H9 (cell line): ENCODE measurements at regions not wholly inside any gene's neighbourhood (a gene's known extent, or its start where the extent isn't known, plus 50 kb on each side); places are given as distances from the start of the nearest gene placed in this dataset.
"Not testable (repeated sequence)": the region's sequence is repeated elsewhere in the genome, so short reads cannot be mapped to it uniquely, and the experiment has no call there.

Source experiments
- DNase-seq: peaks from one replicate; pipeline ENCODE4 v3.0.0-alpha.2; 2017
- H2AFZ ChIP-seq: one replicate; pipeline ENCODE4 v1.6.1; 2013; ENCODE audit warnings: mild to moderate bottlenecking, low read length, control low read depth, moderate library complexity
- H2AK5ac ChIP-seq: 2 replicates; pipeline ENCODE4 v1.6.1; 2013; ENCODE audit warnings: low read length, control low read depth, mixed read lengths; ENCODE audit not compliant: insufficient read length
- H2BK120ac ChIP-seq: one replicate; pipeline ENCODE4 v1.6.1; 2013; ENCODE audit warnings: low read depth, mild to moderate bottlenecking, low read length, control low read depth, inconsistent platforms; ENCODE audit not compliant: poor library complexity, severe bottlenecking
- H2BK12ac ChIP-seq: 2 replicates; pipeline ENCODE4 v1.6.1; 2013; ENCODE audit warnings: low read length, control low read depth, mixed read lengths, low read depth; ENCODE audit not compliant: insufficient read length
- H2BK15ac ChIP-seq: 2 replicates; pipeline ENCODE4 v1.6.1; 2013; ENCODE audit warnings: low read depth, low read length, control low read depth
- H2BK20ac ChIP-seq: one replicate; pipeline ENCODE4 v1.6.1; 2013; ENCODE audit warnings: low read depth, mild to moderate bottlenecking, low read length, control low read depth, inconsistent platforms; ENCODE audit not compliant: poor library complexity, severe bottlenecking
- H2BK5ac ChIP-seq: 2 replicates; pipeline ENCODE4 v1.6.1; 2013; ENCODE audit warnings: low read length, control low read depth, mixed read lengths; ENCODE audit not compliant: insufficient read length
- H3K14ac ChIP-seq: 2 replicates; pipeline ENCODE4 v1.6.1; 2013; ENCODE audit warnings: low read length, control low read depth; ENCODE audit not compliant: insufficient read depth
- H3K18ac ChIP-seq: 2 replicates; pipeline ENCODE4 v1.6.1; 2013; ENCODE audit warnings: low read depth, mild to moderate bottlenecking, mixed read lengths, low read length, control low read depth; ENCODE audit not compliant: insufficient read length
- H3K23ac ChIP-seq: 2 replicates; pipeline ENCODE4 v1.6.1; 2013; ENCODE audit warnings: low read length, control low read depth, mixed read lengths, low read depth; ENCODE audit not compliant: insufficient read length
- H3K23me2 ChIP-seq: 2 replicates; pipeline ENCODE4 v1.6.1; 2013; ENCODE audit warnings: low read depth, mild to moderate bottlenecking, mixed read lengths, low read length, control low read depth; ENCODE audit not compliant: insufficient read length, poor library complexity, severe bottlenecking
- H3K27ac ChIP-seq: 2 replicates; pipeline ENCODE4 v1.5.1; 2013; ENCODE audit warnings: low read length, control low read depth, mixed read lengths, low read depth; ENCODE audit not compliant: insufficient read length
- H3K27me3 ChIP-seq: 2 replicates; pipeline ENCODE4 v1.6.1; 2013; ENCODE audit warnings: low read length, control low read depth, inconsistent platforms; ENCODE audit not compliant: insufficient read depth
- H3K4ac ChIP-seq: 2 replicates; pipeline ENCODE4 v1.6.1; 2013; ENCODE audit warnings: low read depth, mild to moderate bottlenecking, control low read depth, inconsistent platforms, low read length, moderate library complexity
- H3K4me1 ChIP-seq: 2 replicates; pipeline ENCODE4 v1.6.1; 2013; ENCODE audit warnings: low read length, control low read depth, inconsistent platforms; ENCODE audit not compliant: insufficient read depth
- H3K4me2 ChIP-seq: 2 replicates; pipeline ENCODE4 v1.6.1; 2013; ENCODE audit warnings: low read length, control low read depth, mixed read lengths; ENCODE audit not compliant: insufficient read length, insufficient read depth
- H3K56ac ChIP-seq: 2 replicates; pipeline ENCODE4 v1.6.1; 2013; ENCODE audit warnings: low read depth, mild to moderate bottlenecking, mixed read lengths, low read length, control low read depth; ENCODE audit not compliant: insufficient read length
- H3K79me1 ChIP-seq: 2 replicates; pipeline ENCODE4 v1.6.1; 2013; ENCODE audit warnings: low read depth, mild to moderate bottlenecking, moderate library complexity, low read length, control low read depth, inconsistent platforms; ENCODE audit not compliant: insufficient read depth, poor library complexity, severe bottlenecking
- H3K79me2 ChIP-seq: 2 replicates; pipeline ENCODE4 v1.6.1; 2013; ENCODE audit warnings: low read length, control low read depth, inconsistent platforms; ENCODE audit not compliant: insufficient read depth
- H3K9ac ChIP-seq: 2 replicates; pipeline ENCODE4 v1.6.1; 2013; ENCODE audit warnings: low read length, control low read depth, mixed read lengths; ENCODE audit not compliant: insufficient read length; ENCODE audit errors: extremely low read depth
- H3K9me3 ChIP-seq: one replicate; pipeline ENCODE4 v1.6.1; 2013; ENCODE audit warnings: low read depth, low read length, inconsistent platforms; ENCODE audit not compliant: control insufficient read depth
- H3T11ph ChIP-seq: one replicate; pipeline ENCODE4 v1.6.1; 2013; ENCODE audit warnings: mild to moderate bottlenecking, low read length, control low read depth, inconsistent platforms
- H4K20me1 ChIP-seq: one replicate; pipeline ENCODE4 v1.6.1; 2013; ENCODE audit not compliant: control insufficient read depth, insufficient read length, insufficient read depth
- H4K5ac ChIP-seq: 2 replicates; pipeline ENCODE4 v1.6.1; 2013; ENCODE audit warnings: low read depth, mild to moderate bottlenecking, mixed read lengths, low read length, control low read depth; ENCODE audit not compliant: insufficient read length
- H4K8ac ChIP-seq: replicated peaks from 2 replicates; pipeline ENCODE4 v1.6.1; 2013; ENCODE audit warnings: low read length, control low read depth, mixed read lengths, low read depth; ENCODE audit not compliant: insufficient read length
- H4K91ac ChIP-seq: 2 replicates; pipeline ENCODE4 v1.6.1; 2013; ENCODE audit warnings: low read depth, mild to moderate bottlenecking, moderate library complexity, mixed read lengths, low read length, control low read depth; ENCODE audit not compliant: insufficient read length
- H3K27ac Mint-ChIP-seq, 3 experiments: 2 replicates in 2 of 3; 3 replicates in 1 of 3; pipeline ENCODE4 v1.8.0; 2020 to 2021; ENCODE audit warnings: mixed read lengths in 3 of 3, mild to moderate bottlenecking in 1 of 3, moderate library complexity in 1 of 3
- H3K27me3 Mint-ChIP-seq: 2 replicates; pipeline ENCODE4 v1.8.0; 2021; ENCODE audit warnings: low read depth, mild to moderate bottlenecking, moderate library complexity, mixed read lengths
- H3K36me3 Mint-ChIP-seq, 3 experiments: 2 replicates in 2 of 3; 3 replicates in 1 of 3; pipeline ENCODE4 v1.8.0; 2020 to 2021; ENCODE audit warnings: low read depth in 3 of 3, mixed read lengths in 3 of 3; ENCODE audit not compliant: insufficient read depth in 1 of 3
- H3K4me1 Mint-ChIP-seq, 2 experiments: 2 replicates each; pipeline ENCODE4 v1.8.0; 2020; ENCODE audit warnings: mixed read lengths in 2 of 2
- H3K4me3 Mint-ChIP-seq, 2 experiments: 2 replicates in 1 of 2; 3 replicates in 1 of 2; pipeline ENCODE4 v1.8.0; 2020 to 2021; ENCODE audit warnings: mild to moderate bottlenecking in 2 of 2, mixed read lengths in 2 of 2, moderate library complexity in 1 of 2
- H3K9me3 Mint-ChIP-seq, 2 experiments: 2 replicates in 1 of 2; 3 replicates in 1 of 2; pipeline ENCODE4 v1.8.0; 2020; ENCODE audit warnings: mild to moderate bottlenecking in 2 of 2, mixed read lengths in 2 of 2, moderate library complexity in 1 of 2
- WGBS: extraction: QIAGEN DNeasy Blood & Tissue Kit; methylation state at CpG from one replicate; pipeline ENCODE4 v1.1.7; 2013; ENCODE audit warnings: missing lambda C conversion rate, low lambda C conversion rate, mixed read lengths; ENCODE audit not compliant: insufficient read length; ENCODE audit errors: extremely low coverage; 5-methylcytosine and 5-hydroxymethylcytosine counted together
- TF ChIP-seq, protein P1 (sequence below): fragments of 200-600 bp; sonication (generic); conservative IDR thresholded peaks from 3 replicates; pipeline ENCODE4 v1.8.0; 2021; ENCODE audit warnings: antibody characterized with exemption, mild to moderate bottlenecking

DNA sequence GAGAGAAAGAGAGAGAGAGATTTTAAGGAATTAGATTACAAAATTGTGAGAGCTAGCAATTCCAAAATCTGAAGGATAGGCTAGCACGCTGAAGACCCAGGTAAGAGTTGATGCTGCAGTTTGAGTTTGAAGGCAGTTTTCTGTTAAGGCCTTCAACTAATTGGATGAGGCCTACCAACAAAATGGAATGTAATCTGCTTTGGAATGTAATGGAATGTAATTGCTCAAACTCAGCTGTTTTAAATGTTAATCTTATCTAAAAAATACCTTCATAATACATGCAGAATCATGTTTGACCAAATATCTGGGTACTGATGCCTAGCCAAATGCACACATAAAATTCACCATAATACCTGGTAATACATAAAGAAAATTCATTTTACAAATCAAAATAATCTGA is 976.1 kb downstream of the LTN1 start:
- Histone ChIP-seq H3K27ac (no peak overlapping the region), H2BK20ac (no peak overlapping the region), H3K56ac (no peak overlapping the region), H3T11ph (no peak overlapping the region), H2AK5ac (no peak overlapping the region), H2BK15ac (no peak overlapping the region), H2AFZ (no peak overlapping the region), H4K91ac (no peak overlapping the region), H2BK12ac (no peak overlapping the region), H3K9ac (no peak overlapping the region), H3K4me2 (no peak overlapping the region), H4K20me1 (no peaks in the 10 kb centered on the region), H3K79me2 (no peaks in the 10 kb centered on the region), H3K9me3 (no peaks in the 10 kb centered on the region), H3K14ac (no peak overlapping the region), H3K27me3 (no peaks in the 10 kb centered on the region), H4K8ac (no peak overlapping the region), H3K18ac (no peak overlapping the region), H4K5ac (no peak overlapping the region), H2BK120ac (no peak overlapping the region), H2BK5ac (no peak overlapping the region), H3K23me2 (no peaks in the 10 kb centered on the region), H3K4me1 (no peaks in the 10 kb centered on the region), H3K79me1 (no peaks in the 10 kb centered on the region), H3K23ac (no peak overlapping the region), H3K4ac (no peak overlapping the region)
- Mint-ChIP-seq H3K27me3 (no peaks in the 10 kb centered on the region), H3K36me3 (no peaks in the 10 kb centered on the region), H3K4me3 (no peak overlapping the region), H3K4me1 (no peaks in the 10 kb centered on the region), H3K27ac (no peak overlapping the region), H3K9me3 (peaks cover 0 to 3% of the 10 kb centered on the region in 2 experiments; a peak in 2 of 5 replicates)
- WGBS, result no CpG with 5 or more reads among the region's 1 CpG
- no peak for DNase-seq
- TF ChIP-seq, protein P1, sequence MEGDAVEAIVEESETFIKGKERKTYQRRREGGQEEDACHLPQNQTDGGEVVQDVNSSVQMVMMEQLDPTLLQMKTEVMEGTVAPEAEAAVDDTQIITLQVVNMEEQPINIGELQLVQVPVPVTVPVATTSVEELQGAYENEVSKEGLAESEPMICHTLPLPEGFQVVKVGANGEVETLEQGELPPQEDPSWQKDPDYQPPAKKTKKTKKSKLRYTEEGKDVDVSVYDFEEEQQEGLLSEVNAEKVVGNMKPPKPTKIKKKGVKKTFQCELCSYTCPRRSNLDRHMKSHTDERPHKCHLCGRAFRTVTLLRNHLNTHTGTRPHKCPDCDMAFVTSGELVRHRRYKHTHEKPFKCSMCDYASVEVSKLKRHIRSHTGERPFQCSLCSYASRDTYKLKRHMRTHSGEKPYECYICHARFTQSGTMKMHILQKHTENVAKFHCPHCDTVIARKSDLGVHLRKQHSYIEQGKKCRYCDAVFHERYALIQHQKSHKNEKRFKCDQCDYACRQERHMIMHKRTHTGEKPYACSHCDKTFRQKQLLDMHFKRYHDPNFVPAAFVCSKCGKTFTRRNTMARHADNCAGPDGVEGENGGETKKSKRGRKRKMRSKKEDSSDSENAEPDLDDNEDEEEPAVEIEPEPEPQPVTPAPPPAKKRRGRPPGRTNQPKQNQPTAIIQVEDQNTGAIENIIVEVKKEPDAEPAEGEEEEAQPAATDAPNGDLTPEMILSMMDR, result no peak

GRCh38 chr21:28013123-28013522 is 979.6 kb downstream of the LTN1 start:
- not testable (repeated sequence) for H3K9me3 ChIP-seq, H3K4me1 ChIP-seq, H3K4ac ChIP-seq, H2BK12ac ChIP-seq, H2BK15ac ChIP-seq, H4K20me1 ChIP-seq, H3K4me3 Mint-ChIP-seq, H4K91ac ChIP-seq, H2AFZ ChIP-seq, H3K23me2 ChIP-seq, H3K23ac ChIP-seq, H3K14ac ChIP-seq, H3K79me1 ChIP-seq, H3K27ac Mint-ChIP-seq, H4K8ac ChIP-seq, H3K9ac ChIP-seq, H2AK5ac ChIP-seq, H3K27ac ChIP-seq, H3K27me3 ChIP-seq, H3K56ac ChIP-seq, H2BK120ac ChIP-seq, H3K36me3 Mint-ChIP-seq, H3K79me2 ChIP-seq, H3K9me3 Mint-ChIP-seq, H4K5ac ChIP-seq, H3K4me2 ChIP-seq, H2BK20ac ChIP-seq, H3T11ph ChIP-seq, DNase-seq, H3K4me1 Mint-ChIP-seq, H3K18ac ChIP-seq, H2BK5ac ChIP-seq, H3K27me3 Mint-ChIP-seq
